Fibroblast of skin of left biceps (primary cell): ENCODE measurements at regions not wholly inside any gene's neighbourhood (a gene's known extent, or its start where the extent isn't known, plus 50 kb on each side); places are given as distances from the start of the nearest gene placed in this dataset.
"Not testable (repeated sequence)": the region's sequence is repeated elsewhere in the genome, so short reads cannot be mapped to it uniquely, and the experiment has no call there.

Experiments
- DNase-seq, 2 experiments: peaks; one replicate each; pipeline ENCODE4 v3.0.0-alpha.2; 2013; ENCODE audit warnings: low read depth in 2 of 2

- not testable (repeated sequence) for DNase-seq
Observed at GRCh38 chr17:445839-446238, 93.2 kb upstream of the RPH3AL start, which contains the start of gene RFLNB. Gene RFLNB, minus strand, starts transcription at chr17:445939.

GRCh38 chr17:444879-445454, 92.4 kb upstream of the RPH3AL start:
- no peak for DNase-seq

GRCh38 chr17:443109-443508, 90.5 kb upstream of the RPH3AL start:
- DNase-seq, result no peak

GRCh38 chr17:441155-441950, 88.7 kb upstream of the RPH3AL start:
- DNase-seq, result no peak

GRCh38 chr17:438191-438590, 85.6 kb upstream of the RPH3AL start:
- DNase-seq, result no peak

GRCh38 chr17:437545-437944, 84.9 kb upstream of the RPH3AL start:
- no peak for DNase-seq

GRCh38 chr17:436571-436970, 84.0 kb upstream of the RPH3AL start:
- no peak for DNase-seq

- not testable (repeated sequence) for DNase-seq
Observed at GRCh38 chr17:432471-432870, 79.9 kb upstream of the RPH3AL start.

- DNase-seq, result no peak
Observed at GRCh38 chr17:431494-431893, 78.9 kb upstream of the RPH3AL start.

- DNase-seq, result no peak
Observed at GRCh38 chr17:429589-429988, 77.0 kb upstream of the RPH3AL start.

GRCh38 chr17:428414-428813, 75.8 kb upstream of the RPH3AL start:
- no peak for DNase-seq

- no peak for DNase-seq
Observed at GRCh38 chr17:427891-428290, 75.3 kb upstream of the RPH3AL start.

GRCh38 chr17:427327-427726, 74.7 kb upstream of the RPH3AL start:
- DNase-seq, result no peak

GRCh38 chr17:422196-422930, 69.8 kb upstream of the RPH3AL start:
- DNase-seq, result no peak

- no peak for DNase-seq
Observed at GRCh38 chr17:420479-421175, 68.0 kb upstream of the RPH3AL start.

- no peak for DNase-seq
Observed at GRCh38 chr17:419073-419735, 66.6 kb upstream of the RPH3AL start.

GRCh38 chr17:418421-418751, 65.8 kb upstream of the RPH3AL start:
- DNase-seq, result no peak

- no peak for DNase-seq
Observed at GRCh38 chr17:417691-418420, 65.2 kb upstream of the RPH3AL start.

- DNase-seq, result no peak
Observed at GRCh38 chr17:416293-417206, 63.9 kb upstream of the RPH3AL start.
